RWPE2 (cell line): ENCODE measurements at regions not wholly inside any gene's neighbourhood (a gene's known extent, or its start where the extent isn't known, plus 50 kb on each side); places are given as distances from the start of the nearest gene placed in this dataset.
A peak's percentile ranks its signal among the peaks of the same experiment; 100 is the strongest.

ENCODE experiments used
- ATAC-seq: fragments of 200-7000 bp; cut with Tn5 transposase; 3 replicates; pipeline ENCODE4 v1.9.1; 2021; ENCODE audit warnings: low read depth
- DNase-seq: peaks from one replicate; pipeline ENCODE4 v3.0.0-alpha.2; 2020; ENCODE audit warnings: low spot score
- H3K27ac ChIP-seq: fragments of 450-650 bp; 2 replicates; pipeline ENCODE4 v1.5.1; 2017; ENCODE audit warnings: mild to moderate bottlenecking; ENCODE audit not compliant: poor library complexity, severe bottlenecking
- H3K27me3 ChIP-seq: fragments of 250-450 bp; sonication (Bioruptor Pico); 2 replicates; pipeline ENCODE4 v1.5.1; 2021; ENCODE audit warnings: mild to moderate bottlenecking, moderate library complexity; ENCODE audit not compliant: insufficient read depth, poor library complexity, severe bottlenecking
- H3K36me3 ChIP-seq: fragments of 250-450 bp; sonication (Bioruptor Pico); 2 replicates; pipeline ENCODE4 v1.5.1; 2020; ENCODE audit warnings: low read depth, mild to moderate bottlenecking, moderate library complexity
- H3K4me1 ChIP-seq: fragments of 250-450 bp; sonication (Bioruptor Pico); 2 replicates; pipeline ENCODE4 v1.5.1; 2021; ENCODE audit warnings: mild to moderate bottlenecking, moderate library complexity; ENCODE audit not compliant: insufficient read depth, poor library complexity, severe bottlenecking
- H3K4me3 ChIP-seq: fragments of 250-450 bp; sonication (Bioruptor Pico); 2 replicates; pipeline ENCODE4 v1.5.1; 2021; ENCODE audit warnings: mild to moderate bottlenecking, moderate library complexity; ENCODE audit not compliant: severe bottlenecking
- H3K9me3 ChIP-seq: fragments of 250-450 bp; sonication (Bioruptor Pico); 2 replicates; pipeline ENCODE4 v1.5.1; 2021; ENCODE audit warnings: mild to moderate bottlenecking, moderate library complexity; ENCODE audit not compliant: severe bottlenecking
- CTCF ChIP-seq: fragments of 450-650 bp; IDR thresholded peaks from one replicate; pipeline ENCODE4 v1.5.1; 2017; ENCODE audit warnings: mild to moderate bottlenecking, moderate library complexity; ENCODE audit not compliant: poor library complexity, severe bottlenecking

DNA sequence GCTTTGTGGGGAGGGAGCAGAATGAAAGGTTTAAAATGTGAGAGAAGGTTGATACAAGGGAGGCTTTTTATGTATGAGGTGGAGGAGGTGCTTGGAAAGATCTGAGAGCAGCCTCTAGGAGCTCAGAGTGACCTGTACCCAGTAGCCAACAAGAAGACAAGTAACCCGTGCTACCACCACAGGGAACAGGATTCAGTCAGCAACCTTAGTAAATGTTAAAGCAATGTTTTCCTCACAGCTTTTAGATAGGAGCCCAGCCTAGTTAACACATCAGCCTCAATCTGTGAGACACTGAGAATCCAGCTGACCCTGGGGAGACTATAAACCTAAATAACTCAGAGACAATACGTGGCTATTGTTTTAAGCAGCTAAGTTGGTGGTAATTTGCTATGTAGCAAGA is 194.9 kb upstream of the NT5C1B start:
- ATAC-seq: no peak
- Histone ChIP-seq H3K27ac (no peak overlapping the region), H3K9me3 (no peaks in the 10 kb centered on the region), H3K36me3 (no peaks in the 10 kb centered on the region), H3K27me3 (no peaks in the 10 kb centered on the region), H3K4me1 (no peaks in the 10 kb centered on the region), H3K4me3 (no peak overlapping the region)
- DNase-seq: no peak
- no peak for TF ChIP-seq CTCF

DNA sequence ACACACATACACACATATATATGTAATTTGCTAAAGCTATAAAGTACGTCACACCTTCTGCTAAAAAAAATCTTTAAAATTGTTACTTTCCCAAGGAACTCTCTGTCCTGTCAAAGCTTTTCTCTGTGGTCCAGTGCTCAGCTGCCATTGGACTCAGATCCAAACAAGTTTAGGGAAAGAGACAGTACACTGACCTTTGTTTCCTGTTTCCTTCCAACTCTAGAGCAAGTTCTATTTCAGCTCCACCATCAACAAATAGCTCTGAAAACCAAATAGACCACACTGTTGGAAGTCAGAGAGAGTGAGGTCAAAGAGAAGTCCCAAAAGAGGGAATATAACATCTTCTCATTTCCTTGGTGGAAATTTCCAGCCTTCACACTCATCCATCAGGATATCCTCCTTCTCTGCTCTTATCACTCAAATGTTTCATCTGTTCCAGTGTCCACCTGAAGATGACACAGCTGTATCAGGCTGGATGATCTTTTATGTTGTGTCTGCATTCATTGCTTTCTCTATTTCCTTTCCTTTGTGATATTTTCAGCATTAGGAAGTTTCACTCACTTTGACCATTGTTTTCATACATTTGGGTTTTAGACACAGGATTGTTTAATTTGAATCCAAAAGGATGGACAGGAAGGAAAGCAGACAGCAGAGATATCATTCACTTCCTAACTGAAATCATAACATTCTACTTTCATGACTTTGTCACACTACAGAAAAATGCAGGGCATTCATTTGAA is 192.3 kb upstream of the NT5C1B start:
- no peak for ATAC-seq
- no peaks in the 10 kb centered on the region for H3K4me1 ChIP-seq
- H3K36me3 ChIP-seq: no peaks in the 10 kb centered on the region
- H3K27ac ChIP-seq: no peak overlapping the region
- TF ChIP-seq CTCF: no peak
- DNase-seq: no peak
- H3K4me3 ChIP-seq: no peak overlapping the region
- H3K9me3 ChIP-seq: no peaks in the 10 kb centered on the region
- H3K27me3 ChIP-seq: no peaks in the 10 kb centered on the region

- no peak for TF ChIP-seq CTCF
- Histone ChIP-seq H3K9me3 (no peaks in the 10 kb centered on the region), H3K27ac (no peak overlapping the region), H3K4me1 (no peaks in the 10 kb centered on the region), H3K4me3 (no peak overlapping the region), H3K36me3 (no peaks in the 10 kb centered on the region), H3K27me3 (no peaks in the 10 kb centered on the region)
- no peak for DNase-seq
- ATAC-seq: no peak
These were observed 188.0 kb upstream of the NT5C1B start for GRCh38 chr2:18777250-18777812.

- H3K4me3 ChIP-seq: no peak overlapping the region
- no peak overlapping the region for H3K27ac ChIP-seq
- no peaks in the 10 kb centered on the region for H3K36me3 ChIP-seq
- TF ChIP-seq CTCF: no peak
- peaks cover 8% of the 10 kb centered on the region for H3K4me1 ChIP-seq
- H3K9me3 ChIP-seq: no peaks in the 10 kb centered on the region
- DNase-seq (no peak), ATAC-seq (peak; percentile 73)
- H3K27me3 ChIP-seq: no peaks in the 10 kb centered on the region
These were observed 181.8 kb upstream of the NT5C1B start for GRCh38 chr2:18771212-18771611.

- H3K27me3 ChIP-seq: no peaks in the 10 kb centered on the region
- ATAC-seq: no peak
These were observed 174.0 kb upstream of the NT5C1B start for GRCh38 chr2:18763338-18763737.

More at GRCh38 chr2:18763338-18763737, 174.0 kb upstream of the NT5C1B start:
- H3K27ac ChIP-seq: no peak overlapping the region
- TF ChIP-seq CTCF: no peak
- no peaks in the 10 kb centered on the region for H3K9me3 ChIP-seq
- no peak for DNase-seq
- no peaks in the 10 kb centered on the region for H3K4me1 ChIP-seq
- no peaks in the 10 kb centered on the region for H3K36me3 ChIP-seq
- H3K4me3 ChIP-seq: no peak overlapping the region
